HG02884 (cell line): ENCODE measurements at regions not wholly inside any gene's neighbourhood (a gene's known extent, or its start where the extent isn't known, plus 50 kb on each side); places are given as distances from the start of the nearest gene placed in this dataset.

Experiments used
- ATAC-seq: cut with Tn5 transposase; IDR thresholded peaks from one replicate; pipeline ENCODE4 v1.9.1; 2021; ENCODE audit warnings: mild to moderate bottlenecking, moderate library complexity; ENCODE audit not compliant: unreplicated experiment

DNA sequence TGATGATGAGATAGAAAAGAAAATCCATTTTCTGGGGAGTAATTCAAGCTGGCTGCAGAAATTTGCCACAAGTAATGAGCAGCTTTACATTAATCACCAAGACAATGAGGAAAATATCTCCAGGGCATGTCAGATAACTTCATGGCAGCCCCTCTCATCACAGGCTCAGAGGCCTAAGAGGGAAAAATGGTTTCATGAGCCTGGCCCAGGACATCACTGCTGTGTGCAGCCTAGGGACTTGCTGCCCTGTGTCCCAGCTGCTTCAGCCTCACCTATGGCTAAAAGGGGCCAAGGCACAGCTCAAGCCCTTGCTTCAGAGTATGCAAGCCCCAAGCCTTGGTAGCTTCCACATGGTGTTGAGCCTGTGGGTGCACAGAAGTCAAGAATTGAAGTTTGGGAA, 161.7 kb downstream of the OPA1 start:
- ATAC-seq = no peak

- ATAC-seq = no peak
These were observed 163.5 kb downstream of the OPA1 start for GRCh38 chr3:193756536-193756935.

DNA sequence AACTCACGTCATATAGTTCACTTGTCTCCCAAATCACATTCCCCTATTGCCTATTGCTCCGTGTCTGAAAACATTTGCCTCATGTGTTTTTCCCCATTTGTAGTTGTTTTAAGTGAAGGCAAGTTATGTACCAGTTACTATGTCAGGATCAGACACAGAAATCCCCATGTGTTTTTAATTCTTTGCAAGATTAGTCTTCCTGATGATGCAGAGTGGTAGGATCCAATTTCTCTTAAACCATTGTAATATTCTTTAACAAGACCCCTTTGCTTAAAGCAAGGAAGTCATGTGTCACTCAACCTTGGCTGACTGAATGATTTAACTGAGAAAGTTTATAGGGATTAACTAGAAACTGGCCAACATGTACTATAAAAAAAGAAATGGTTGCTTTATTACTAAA, 164.4 kb downstream of the OPA1 start:
- no peak for ATAC-seq

- ATAC-seq = no peak
These were observed 169.0 kb downstream of the OPA1 start for GRCh38 chr3:193761969-193762368.

DNA sequence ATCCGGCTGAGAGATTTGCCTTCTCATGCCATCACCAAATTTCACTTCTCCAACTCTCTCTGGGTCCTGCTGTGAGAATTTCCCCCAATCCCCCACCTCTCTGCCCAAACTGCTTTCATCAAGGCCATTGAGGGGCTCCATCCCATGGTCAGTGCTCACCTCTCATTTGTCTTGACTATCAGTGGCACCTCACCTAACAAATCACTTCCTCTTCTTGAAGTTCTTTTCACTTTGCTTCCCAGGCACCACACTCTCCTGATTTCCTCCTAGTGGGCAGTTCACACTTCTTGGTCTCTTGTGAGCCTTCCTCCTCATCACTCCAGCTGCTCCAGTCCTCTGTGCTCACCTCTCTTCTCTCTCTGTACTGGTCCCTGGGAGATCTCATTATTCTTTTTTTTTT, 169.6 kb downstream of the OPA1 start:
- no peak for ATAC-seq

- ATAC-seq = no peak
These were observed 172.0 kb downstream of the OPA1 start for GRCh38 chr3:193764959-193765358.

GRCh38 chr3:193767353-193768069, 174.5 kb downstream of the OPA1 start:
- no peak for ATAC-seq

DNA sequence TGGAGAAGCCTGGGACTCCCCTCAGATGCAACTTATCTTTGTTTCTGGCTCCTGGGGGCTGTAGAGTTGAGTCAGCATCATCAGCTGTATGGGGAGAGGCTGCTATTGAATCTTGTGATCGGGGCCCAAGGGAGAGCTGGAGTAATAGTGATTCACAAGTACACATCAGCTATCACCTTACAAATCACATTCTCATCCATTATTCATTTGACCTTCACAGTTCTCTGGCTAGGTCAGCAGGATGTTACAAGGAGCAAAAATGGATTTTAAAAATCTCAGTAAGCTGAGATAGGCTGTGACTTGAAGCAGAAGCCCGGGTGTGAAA, 175.0 kb downstream of the OPA1 start:
- no peak for ATAC-seq

DNA sequence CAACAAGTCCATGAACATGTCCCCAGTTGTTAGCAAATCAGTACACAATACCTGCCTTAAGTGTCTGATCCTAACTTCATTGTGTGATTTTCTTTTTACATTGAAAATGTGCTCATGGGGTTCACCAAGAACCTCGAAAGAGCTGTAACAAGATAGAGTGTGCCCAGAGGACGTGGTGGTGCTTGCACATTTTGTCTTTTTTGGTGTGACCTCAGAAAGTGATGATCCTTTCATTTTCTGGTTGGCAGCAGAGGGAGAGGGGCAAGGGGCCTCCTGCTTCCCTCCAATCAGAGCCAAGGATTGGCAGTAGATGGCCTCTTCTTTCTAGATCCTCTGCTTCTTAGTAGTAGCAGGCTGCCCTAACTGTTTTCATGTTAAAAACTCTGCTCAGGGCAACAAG, 176.4 kb downstream of the OPA1 start:
- ATAC-seq = no peak

GRCh38 chr3:193771011-193771652, 178.1 kb downstream of the OPA1 start:
- ATAC-seq = no peak

DNA sequence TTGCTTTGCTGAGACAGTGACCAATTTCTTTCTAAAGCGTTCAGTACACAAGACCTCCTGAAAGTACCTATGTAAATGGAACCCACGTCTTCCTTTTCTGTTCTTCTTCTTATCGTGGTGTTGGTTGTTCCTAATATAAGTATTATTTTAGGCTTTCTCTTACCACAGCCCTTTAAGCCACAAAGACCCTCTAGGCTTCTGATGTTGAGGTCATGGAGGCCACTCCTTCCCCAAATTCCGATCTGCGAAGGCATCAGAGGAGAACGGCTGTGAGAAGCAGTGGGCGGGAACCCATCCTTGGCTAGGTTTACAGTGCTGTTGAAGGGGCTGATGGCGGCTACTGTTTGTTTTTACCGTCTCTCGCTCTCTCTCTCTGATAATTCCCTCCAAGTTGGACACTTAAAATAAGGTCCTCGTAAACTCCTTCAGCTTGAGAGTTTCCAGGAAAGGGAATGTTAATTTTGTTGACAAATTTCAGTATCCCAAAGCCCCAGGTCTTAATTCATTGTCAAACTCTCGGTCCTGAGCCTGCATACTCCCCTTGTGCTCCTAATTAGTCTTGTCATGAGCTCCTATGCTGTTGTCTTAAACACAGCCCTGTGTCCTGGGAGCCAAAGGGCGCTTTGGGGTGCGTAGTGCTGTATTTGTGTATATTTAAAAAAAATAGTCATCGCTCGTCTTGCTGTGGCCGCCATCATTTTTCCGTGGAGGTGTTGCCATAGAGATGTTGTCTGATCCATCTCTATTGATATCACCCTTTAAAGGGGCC, 178.8 kb downstream of the OPA1 start:
- no peak for ATAC-seq

- ATAC-seq = no peak
These were observed 179.4 kb downstream of the OPA1 start for GRCh38 chr3:193772422-193772763.

DNA sequence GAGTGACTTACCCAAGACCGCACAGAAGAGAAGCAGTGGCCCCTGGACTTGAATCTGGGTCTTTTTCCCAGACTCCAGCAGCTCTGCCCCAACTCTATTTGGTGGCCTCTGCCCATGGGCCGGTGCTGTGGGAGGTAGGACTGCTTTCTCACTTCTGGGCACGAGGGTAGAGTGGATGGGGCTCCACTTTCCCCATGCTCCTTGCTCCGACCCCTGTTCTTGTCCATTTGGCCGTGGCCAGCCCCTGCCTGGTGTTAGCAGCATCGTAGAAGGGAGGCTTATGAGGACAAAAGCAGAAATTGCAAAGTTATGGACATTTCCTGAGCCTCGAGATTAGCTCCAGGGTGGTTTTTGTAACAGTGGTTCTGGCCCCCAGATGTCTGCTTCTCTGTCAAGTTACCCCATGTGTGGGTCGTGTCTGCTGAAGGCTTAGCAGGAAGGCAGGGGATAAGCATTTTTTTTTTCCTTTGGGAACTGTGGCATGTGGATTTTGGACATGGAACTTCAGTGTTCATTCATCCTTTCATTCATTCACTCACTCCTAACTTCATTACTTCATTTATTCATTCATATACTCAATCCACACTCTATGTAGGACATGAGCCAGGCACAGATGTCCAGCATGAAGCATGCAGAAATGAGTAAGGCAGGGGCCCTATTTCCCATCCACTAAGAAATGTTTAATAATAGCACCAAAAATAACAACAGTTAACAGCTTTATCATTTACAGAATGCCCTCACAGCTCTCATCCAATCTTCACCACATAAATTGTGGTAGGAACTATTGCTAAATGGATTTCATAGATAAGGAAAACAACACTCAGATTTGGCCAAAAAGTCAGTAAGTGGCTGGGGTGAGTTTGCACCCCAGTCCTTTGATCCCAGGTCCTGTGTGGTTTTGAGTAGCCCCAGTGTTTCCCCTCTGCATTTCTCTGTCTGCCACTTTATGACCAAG, 180.5 kb downstream of the OPA1 start:
- no peak for ATAC-seq

DNA sequence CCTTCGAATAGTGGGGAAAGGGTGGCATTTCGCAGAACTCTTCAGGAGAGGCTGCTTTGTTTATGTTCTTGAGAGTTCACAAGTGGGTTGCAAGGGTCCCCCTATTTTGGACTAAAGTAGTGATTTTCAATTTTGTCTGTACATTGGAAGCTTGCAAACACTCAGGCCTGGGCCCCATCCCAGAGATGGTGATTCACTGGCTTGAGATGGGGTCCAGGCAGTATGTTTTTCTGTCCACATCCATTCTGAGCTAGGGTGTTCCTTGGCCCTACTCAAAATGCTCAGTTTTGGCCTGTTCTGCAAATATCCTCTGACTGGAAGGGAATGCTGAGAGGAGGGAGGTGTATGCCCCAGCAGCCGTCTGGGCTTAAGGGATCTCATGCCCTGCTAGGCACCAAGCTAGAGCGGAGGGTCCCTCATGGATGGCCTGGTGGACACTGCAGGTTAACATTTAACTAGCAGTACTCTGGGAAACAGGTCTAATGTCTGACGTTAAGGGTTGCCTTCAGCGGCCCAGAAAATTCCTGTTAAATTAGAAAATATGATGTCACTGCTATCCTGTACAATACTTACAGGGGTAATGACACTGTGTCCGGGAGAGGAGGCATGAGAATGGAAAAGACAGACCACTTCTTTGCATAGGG, 181.4 kb downstream of the OPA1 start:
- no peak for ATAC-seq

- no peak for ATAC-seq
These were observed 181.9 kb downstream of the OPA1 start for GRCh38 chr3:193774916-193775285.

DNA sequence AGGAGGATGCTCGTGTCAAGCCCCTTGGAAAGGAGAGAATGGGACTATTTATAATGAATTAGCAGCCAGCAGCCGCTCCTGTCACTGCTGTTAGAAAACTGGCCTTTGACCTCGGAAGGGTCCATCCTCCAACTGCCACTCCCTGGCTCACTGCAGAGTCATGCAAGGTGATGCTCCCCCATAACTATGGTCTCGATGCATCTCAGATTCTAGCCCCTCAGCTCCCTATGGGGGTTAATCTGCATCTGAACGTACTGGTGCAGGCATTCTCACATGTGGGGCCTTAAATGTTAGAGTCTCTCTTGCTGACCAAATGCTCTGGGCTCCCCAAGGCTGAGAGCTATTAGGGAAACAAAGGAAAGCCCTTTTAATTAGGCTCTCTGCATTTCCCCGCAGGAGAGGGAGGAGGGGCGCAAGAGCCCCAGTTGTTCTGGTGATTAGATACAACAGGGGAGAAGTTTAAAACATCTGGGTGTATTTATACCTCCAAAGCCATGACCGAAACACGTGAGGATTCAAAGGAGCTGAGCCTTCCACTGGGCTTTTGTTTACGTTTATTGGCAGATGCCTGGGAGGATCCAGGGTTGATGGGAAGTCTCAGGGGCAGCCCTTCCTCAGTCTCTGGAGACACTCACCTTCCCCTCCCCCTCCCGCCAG, 182.5 kb downstream of the OPA1 start:
- no peak for ATAC-seq

DNA sequence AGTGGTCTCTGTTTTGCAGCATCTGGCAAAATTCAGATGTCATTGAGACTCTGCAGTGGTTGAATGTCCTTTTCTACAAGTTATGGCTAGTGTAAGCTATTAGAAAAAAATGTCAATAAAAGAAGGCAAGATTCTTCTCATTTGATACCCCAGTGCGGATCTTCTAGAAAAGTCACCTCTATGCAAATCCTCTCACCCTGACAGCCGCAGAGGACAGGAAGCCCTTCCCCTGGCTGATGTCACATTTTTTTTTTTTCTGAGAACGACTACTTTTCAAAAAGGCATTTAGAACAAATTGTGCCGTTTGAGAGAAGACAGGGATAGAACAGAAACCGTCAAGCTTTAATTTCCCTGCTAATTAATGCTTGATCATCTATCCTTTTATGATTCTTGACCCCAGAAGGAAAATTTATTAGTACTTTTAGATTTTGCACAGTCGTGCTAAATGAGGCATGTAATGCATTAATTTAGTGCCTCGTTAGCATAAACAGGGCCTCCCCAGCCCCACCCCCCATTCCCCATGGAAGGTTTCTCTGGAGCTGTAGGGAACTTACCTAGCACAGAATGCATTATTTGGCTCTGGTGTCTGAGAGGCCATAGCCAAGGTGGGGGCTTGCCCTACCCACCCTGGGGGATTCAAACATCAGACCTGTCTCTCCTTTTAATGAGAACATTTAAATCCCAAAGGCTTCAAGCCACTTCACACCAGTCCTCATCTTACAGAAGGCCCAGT, 183.8 kb downstream of the OPA1 start:
- no peak for ATAC-seq

DNA sequence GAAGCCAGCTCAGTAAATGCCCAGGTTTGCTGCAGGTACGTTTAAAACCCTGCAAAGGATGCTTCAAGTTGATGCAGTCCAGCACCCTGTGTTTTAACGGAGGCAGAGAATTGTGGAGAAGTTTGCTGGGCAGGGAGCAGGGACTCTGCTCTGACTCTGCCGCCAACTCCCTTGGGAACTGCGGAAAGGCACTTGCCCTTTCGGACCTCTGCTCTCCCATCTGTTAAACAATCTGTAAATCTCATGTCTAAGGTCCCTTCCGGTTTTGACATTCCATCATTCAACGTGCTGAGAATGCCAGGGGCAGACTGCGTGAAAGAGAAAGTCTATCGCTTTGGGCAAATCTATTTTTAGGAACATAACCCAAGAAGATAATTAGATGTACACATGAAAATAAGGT, 184.5 kb downstream of the OPA1 start:
- ATAC-seq = no peak

- ATAC-seq = no peak
These were observed 185.7 kb downstream of the OPA1 start for GRCh38 chr3:193778676-193779075.

DNA sequence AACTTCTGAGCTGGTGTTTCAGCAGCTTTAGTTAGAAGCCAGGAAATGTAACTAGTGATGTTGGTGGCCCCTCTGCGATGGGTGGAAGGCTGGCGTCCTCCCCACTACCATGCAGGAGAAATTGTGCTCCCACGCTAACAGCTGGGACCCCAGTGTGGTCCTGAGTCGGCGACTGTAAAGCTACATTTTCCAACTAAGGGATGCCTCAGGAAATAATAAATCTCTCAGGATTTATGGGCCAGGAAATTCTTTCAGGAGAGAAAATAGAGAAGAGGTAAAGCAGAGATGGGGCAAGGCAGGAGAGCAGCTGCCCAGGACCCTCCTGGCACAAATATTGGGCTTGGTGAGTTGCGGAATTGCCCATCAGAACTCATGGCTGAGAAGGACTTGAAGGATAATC, 186.9 kb downstream of the OPA1 start:
- no peak for ATAC-seq
